Endothelial cell of umbilical vein (primary cell): ENCODE measurements at regions not wholly inside any gene's neighbourhood (a gene's known extent, or its start where the extent isn't known, plus 50 kb on each side); places are given as distances from the start of the nearest gene placed in this dataset.

Source experiments
- BruUV-seq: library from RNA; stranded (reverse); fragments of 400-500 nt; replicated peaks from 2 replicates; lab custom pipeline; 2021; lab: Mats Ljungman, UMichigan
- CTCF ChIA-PET: fragments of 300-600, 350-600 bp; sonication (Branson Sonifier 250); formaldehyde crosslinking; loops from one replicate; lab custom pipeline; 2021; ENCODE audit warnings: antibody characterized with exemption, inconsistent platforms; lab: Charles Lee
- POLR2A ChIA-PET: fragments of 300-600, 350-600 bp; sonication (Branson Sonifier 250); formaldehyde crosslinking; loops from one replicate; lab custom pipeline; 2021; ENCODE audit warnings: antibody characterized with exemption, inconsistent platforms; lab: Charles Lee
- DNase-seq: peaks from one replicate; pipeline ENCODE4 v3.0.0-alpha.2; 2011; ENCODE audit warnings: low read depth, low spot score
- FAIRE-seq: peaks from 2 replicates; lab custom pipeline; 2011; peaks lifted over from hg19 to GRCh38; lab: Jason Lieb, UNC
- H2AFZ ChIP-seq: 2 replicates; pipeline ENCODE4 v1.6.0; 2012; ENCODE audit warnings: low read depth, low read length, control low read depth, inconsistent platforms
- H3K27ac ChIP-seq: 2 replicates; pipeline ENCODE4 v1.5.1; 2011; ENCODE audit warnings: low read depth, mild to moderate bottlenecking, control low read depth, low read length, moderate library complexity; ENCODE audit not compliant: insufficient read depth
- H3K27me3 ChIP-seq, 2 experiments: 2 replicates each; pipeline versions ENCODE4 v1.6.0 to v1.6.1; 2011; ENCODE audit warnings: low read length in 2 of 2, mixed read lengths in 1 of 2; ENCODE audit not compliant: control insufficient read depth in 2 of 2, insufficient read depth in 2 of 2
- H3K36me3 ChIP-seq, 2 experiments: 2 replicates in 1 of 2; 3 replicates in 1 of 2; pipeline ENCODE4 v1.5.1; 2011; ENCODE audit warnings: low read length in 2 of 2, mild to moderate bottlenecking in 1 of 2, moderate library complexity in 1 of 2; ENCODE audit not compliant: control insufficient read depth in 2 of 2, insufficient read depth in 2 of 2; ENCODE audit errors: extremely low read depth in 1 of 2
- H3K4me1 ChIP-seq: 3 replicates; pipeline ENCODE4 v1.5.1; 2011; ENCODE audit warnings: mild to moderate bottlenecking, low read length; ENCODE audit not compliant: control insufficient read depth, insufficient read depth; ENCODE audit errors: extremely low read depth
- H3K4me2 ChIP-seq: 2 replicates; pipeline ENCODE4 v1.6.1; 2011; ENCODE audit warnings: low read length, control low read depth, mixed read lengths; ENCODE audit not compliant: insufficient read depth
- H3K4me3 ChIP-seq, 3 experiments: fragments of 200-600 bp in 1 of 3; sonication (generic), shearing (Covaris generic) in 1 of 3; replicated peaks in 1 of 3; 2 replicates each; pipeline ENCODE4 v1.5.1; 2011 to 2016; ENCODE audit warnings: control low read depth in 3 of 3, low read length in 3 of 3, mild to moderate bottlenecking in 2 of 3, inconsistent platforms in 1 of 3, low read depth in 1 of 3, moderate library complexity in 1 of 3; ENCODE audit not compliant: insufficient read depth in 1 of 3
- H3K79me2 ChIP-seq: 2 replicates; pipeline ENCODE4 v1.6.0; 2012; ENCODE audit warnings: low read length, inconsistent platforms; ENCODE audit not compliant: control insufficient read depth, insufficient read depth
- H3K9ac ChIP-seq: replicated peaks from 2 replicates; pipeline ENCODE3; 2011; ENCODE audit warnings: low read length, control low read depth; ENCODE audit not compliant: insufficient read depth; ENCODE audit errors: extremely low read depth
- H3K9me1 ChIP-seq: replicated peaks from 3 replicates; pipeline ENCODE4 v1.6.0; 2011; ENCODE audit warnings: mild to moderate bottlenecking, low read length; ENCODE audit not compliant: control insufficient read depth, insufficient read depth; ENCODE audit errors: extremely low read depth
- H3K9me3 ChIP-seq: replicated peaks from 2 replicates; pipeline ENCODE4 v1.5.1; 2012; ENCODE audit warnings: low read length, inconsistent platforms; ENCODE audit not compliant: control insufficient read depth, insufficient read depth
- H4K20me1 ChIP-seq: replicated peaks from 2 replicates; pipeline ENCODE3; 2011; ENCODE audit warnings: mild to moderate bottlenecking, low read length; ENCODE audit not compliant: control insufficient read depth, insufficient read depth; ENCODE audit errors: extremely low read depth
- EZH2 ChIP-seq: IDR thresholded peaks from 2 replicates; pipeline ENCODE4 v1.6.1; 2012; ENCODE audit warnings: borderline replicate concordance, low read depth, mild to moderate bottlenecking, moderate library complexity, low read length, inconsistent platforms; ENCODE audit not compliant: severe bottlenecking
- FOS ChIP-seq: IDR thresholded peaks from 2 replicates; pipeline ENCODE4 v1.6.1; 2011; ENCODE audit warnings: mild to moderate bottlenecking, low read length, moderate library complexity, borderline replicate concordance; ENCODE audit not compliant: insufficient read depth
- GATA2 ChIP-seq: IDR thresholded peaks from 2 replicates; pipeline ENCODE4 v1.7.0; 2011; ENCODE audit warnings: low read depth, mild to moderate bottlenecking, moderate library complexity, mixed read lengths, low read length; ENCODE audit not compliant: insufficient read length, insufficient read depth
- JUN ChIP-seq: IDR thresholded peaks from 2 replicates; pipeline ENCODE4 v1.6.1; 2011; ENCODE audit warnings: borderline replicate concordance, low read depth; ENCODE audit not compliant: insufficient read length, insufficient read depth
- MYC ChIP-seq: IDR thresholded peaks from one replicate; pipeline ENCODE4 v1.6.1; 2011; ENCODE audit warnings: mild to moderate bottlenecking, low read depth, low read length
- POLR2AphosphoS5 ChIP-seq: IDR thresholded peaks from 2 replicates; pipeline ENCODE4 v1.6.1; 2012; ENCODE audit warnings: low read depth, mild to moderate bottlenecking, control low read depth, low read length, moderate library complexity; ENCODE audit not compliant: insufficient read depth
- dilution Hi-C: fragments of 300-500 bp; cut with MboI; formaldehyde crosslinking; loops from one replicate; pipeline ENCODE4 v1.15.0; 2019; ENCODE audit warnings: low sequenced_read_pairs; ENCODE audit not compliant: extremely low pct_ligation_motif_present
- intact Hi-C: fragments of 100-400 bp; cut with micrococcal nuclease; formaldehyde crosslinking; loops from one replicate; pipeline ENCODE4 v1.10.0; 2022

GRCh38 chr20:7627734-7628663 is 312.3 kb downstream of the HAO1 start:
- ChIA-PET CTCF (interaction anchor here (0.8 to 1.6 kb wide), 5 partner anchors 9 to 298 kb away, joined by 3 to 12 read pairs (median 3); no protein-coding TSS in a partner anchor), POLR2A (no interaction called here)
- Histone ChIP-seq H3K9ac (peak overlapping the region; percentile 68), H2AFZ (peak overlapping the region; percentile 3), H3K27ac (peak overlapping the region; percentile 97), H3K4me3 (no peak overlapping the region), H3K4me2 (peak overlapping the region; percentile 62), H3K4me1 (peaks cover 28% of the 10 kb centered on the region), H4K20me1 (no peaks in the 10 kb centered on the region), H3K9me3 (no peaks in the 10 kb centered on the region), H3K9me1 (no peaks in the 10 kb centered on the region), H3K27me3 (no peaks in the 10 kb centered on the region), H3K36me3 (no peaks in the 10 kb centered on the region), H3K79me2 (no peaks in the 10 kb centered on the region)
- dilution Hi-C loops, result no loop called here
- DNase-seq (peak; percentile 99), FAIRE-seq (peak; percentile 86)
- BruUV-seq, result TSS peak; percentile 67
- TF ChIP-seq POLR2AphosphoS5, result peak; percentile 67
- TF ChIP-seq FOS, result peak; percentile 90
- TF ChIP-seq GATA2, result peak; percentile 93
- TF ChIP-seq MYC, result no peak
- peak; percentile 95 for TF ChIP-seq JUN
- intact Hi-C loops, result loop anchor here (1.0 to 2.0 kb wide), 7 partner anchors 39 to 298 kb away; no protein-coding TSS in a partner anchor

- no peaks in the 10 kb centered on the region for H3K27me3 ChIP-seq
- ChIA-PET POLR2A (no interaction called here), CTCF (interaction anchor here (0.7 to 1.8 kb wide), 2 partner anchors 17 to 30 kb away, joined by 3 to 4 read pairs; no protein-coding TSS in a partner anchor)
- no peak for FAIRE-seq
- H3K4me1 ChIP-seq, result peaks cover 28% of the 10 kb centered on the region
- no peak overlapping the region for H3K9ac ChIP-seq
- H3K79me2 ChIP-seq, result no peaks in the 10 kb centered on the region
- H3K4me2 ChIP-seq, result no peak overlapping the region
- BruUV-seq, result no TSS peak
- H3K27ac ChIP-seq, result peak overlapping the region; percentile 78
- dilution Hi-C loops (no loop called here), intact Hi-C loops (loop anchor here (2.0 kb wide), 1 partner anchor 37 kb away; no protein-coding TSS in a partner anchor)
- no peak overlapping the region for H2AFZ ChIP-seq
- TF ChIP-seq POLR2AphosphoS5 (no peak), GATA2 (no peak), FOS (peak; percentile 64), EZH2 (no peak)
- no peaks in the 10 kb centered on the region for H4K20me1 ChIP-seq
- H3K9me1 ChIP-seq, result no peaks in the 10 kb centered on the region
- no peak for DNase-seq
- H3K9me3 ChIP-seq, result no peaks in the 10 kb centered on the region
- H3K36me3 ChIP-seq, result no peaks in the 10 kb centered on the region
- no peak overlapping the region for H3K4me3 ChIP-seq
Observed at GRCh38 chr20:7629880-7630279, 310.4 kb downstream of the HAO1 start.
